Ishikawa (cell line): ENCODE measurements at regions not wholly inside any gene's neighbourhood (a gene's known extent, or its start where the extent isn't known, plus 50 kb on each side); places are given as distances from the start of the nearest gene placed in this dataset.

Experiments
- CEBPB ChIP-seq: IDR thresholded peaks from 2 replicates; pipeline ENCODE4 v1.6.1; 2012
- CREB1 ChIP-seq: IDR thresholded peaks from 2 replicates; pipeline ENCODE4 v1.6.1; 2012; ENCODE audit warnings: low read depth
- EGR1 ChIP-seq: IDR thresholded peaks from 2 replicates; pipeline ENCODE4 v1.6.1; 2012
- EP300 ChIP-seq: IDR thresholded peaks from 2 replicates; pipeline ENCODE4 v1.6.1; 2012; ENCODE audit warnings: borderline replicate concordance
- FOXM1 ChIP-seq: IDR thresholded peaks from 2 replicates; pipeline ENCODE4 v1.6.1; 2012; ENCODE audit warnings: low read depth, borderline replicate concordance
- NFIC ChIP-seq: IDR thresholded peaks from 2 replicates; pipeline ENCODE4 v1.6.1; 2012
- RAD21 ChIP-seq: IDR thresholded peaks from 2 replicates; pipeline ENCODE4 v1.6.1; 2012; ENCODE audit warnings: low read depth
- TAF1 ChIP-seq: IDR thresholded peaks from 2 replicates; pipeline ENCODE4 v1.6.1; 2012; ENCODE audit warnings: low read depth, mild to moderate bottlenecking
- TCF12 ChIP-seq: IDR thresholded peaks from 2 replicates; pipeline ENCODE4 v1.6.1; 2012; ENCODE audit warnings: low read depth
- TEAD4 ChIP-seq: IDR thresholded peaks from 2 replicates; pipeline ENCODE4 v1.6.1; 2012
- USF1 ChIP-seq: IDR thresholded peaks from 2 replicates; pipeline ENCODE4 v1.6.1; 2012
- YY1 ChIP-seq: IDR thresholded peaks from 2 replicates; pipeline ENCODE4 v1.6.1; 2012; ENCODE audit warnings: low read depth
- ZBTB7A ChIP-seq: IDR thresholded peaks from 2 replicates; pipeline ENCODE4 v1.6.1; 2012; ENCODE audit warnings: low read depth
- TF ChIP-seq, protein P1 (sequence below): IDR thresholded peaks from 2 replicates; pipeline ENCODE4 v1.6.1; 2012; ENCODE audit warnings: low read depth, mild to moderate bottlenecking
- TF ChIP-seq, protein P2 (sequence below): IDR thresholded peaks from 2 replicates; pipeline ENCODE4 v1.6.1; 2012

GRCh38 chr10:128420623-128421022, 294.4 kb upstream of the MKI67 start:
- TF ChIP-seq TAF1 (no peak), EGR1 (no peak), TEAD4 (no peak), NFIC (no peak), YY1 (no peak), CREB1 (no peak), EP300 (no peak), FOXM1 (no peak)
- TF ChIP-seq, protein P1, sequence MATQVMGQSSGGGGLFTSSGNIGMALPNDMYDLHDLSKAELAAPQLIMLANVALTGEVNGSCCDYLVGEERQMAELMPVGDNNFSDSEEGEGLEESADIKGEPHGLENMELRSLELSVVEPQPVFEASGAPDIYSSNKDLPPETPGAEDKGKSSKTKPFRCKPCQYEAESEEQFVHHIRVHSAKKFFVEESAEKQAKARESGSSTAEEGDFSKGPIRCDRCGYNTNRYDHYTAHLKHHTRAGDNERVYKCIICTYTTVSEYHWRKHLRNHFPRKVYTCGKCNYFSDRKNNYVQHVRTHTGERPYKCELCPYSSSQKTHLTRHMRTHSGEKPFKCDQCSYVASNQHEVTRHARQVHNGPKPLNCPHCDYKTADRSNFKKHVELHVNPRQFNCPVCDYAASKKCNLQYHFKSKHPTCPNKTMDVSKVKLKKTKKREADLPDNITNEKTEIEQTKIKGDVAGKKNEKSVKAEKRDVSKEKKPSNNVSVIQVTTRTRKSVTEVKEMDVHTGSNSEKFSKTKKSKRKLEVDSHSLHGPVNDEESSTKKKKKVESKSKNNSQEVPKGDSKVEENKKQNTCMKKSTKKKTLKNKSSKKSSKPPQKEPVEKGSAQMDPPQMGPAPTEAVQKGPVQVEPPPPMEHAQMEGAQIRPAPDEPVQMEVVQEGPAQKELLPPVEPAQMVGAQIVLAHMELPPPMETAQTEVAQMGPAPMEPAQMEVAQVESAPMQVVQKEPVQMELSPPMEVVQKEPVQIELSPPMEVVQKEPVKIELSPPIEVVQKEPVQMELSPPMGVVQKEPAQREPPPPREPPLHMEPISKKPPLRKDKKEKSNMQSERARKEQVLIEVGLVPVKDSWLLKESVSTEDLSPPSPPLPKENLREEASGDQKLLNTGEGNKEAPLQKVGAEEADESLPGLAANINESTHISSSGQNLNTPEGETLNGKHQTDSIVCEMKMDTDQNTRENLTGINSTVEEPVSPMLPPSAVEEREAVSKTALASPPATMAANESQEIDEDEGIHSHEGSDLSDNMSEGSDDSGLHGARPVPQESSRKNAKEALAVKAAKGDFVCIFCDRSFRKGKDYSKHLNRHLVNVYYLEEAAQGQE: no peak

GRCh38 chr10:128421371-128422160, 295.3 kb upstream of the MKI67 start:
- TF ChIP-seq, protein P1: no peak
- TF ChIP-seq RAD21 (no peak), TEAD4 (no peak), CEBPB (no peak), CREB1 (no peak), ZBTB7A (no peak), FOXM1 (no peak), NFIC (no peak), TAF1 (no peak), USF1 (no peak)
- TF ChIP-seq, protein P2, sequence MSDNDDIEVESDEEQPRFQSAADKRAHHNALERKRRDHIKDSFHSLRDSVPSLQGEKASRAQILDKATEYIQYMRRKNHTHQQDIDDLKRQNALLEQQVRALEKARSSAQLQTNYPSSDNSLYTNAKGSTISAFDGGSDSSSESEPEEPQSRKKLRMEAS: no peak

GRCh38 chr10:128422190-128422589, 296.0 kb upstream of the MKI67 start:
- TF ChIP-seq CREB1: no peak

- TF ChIP-seq, protein P2: no peak
- TF ChIP-seq FOXM1 (no peak), ZBTB7A (no peak), CEBPB (no peak), TCF12 (no peak), RAD21 (no peak)
- TF ChIP-seq, protein P1: no peak
These were observed 296.8 kb upstream of the MKI67 start for GRCh38 chr10:128422999-128423398.

- TF ChIP-seq CREB1: no peak
- TF ChIP-seq TAF1: no peak
- no peak for TF ChIP-seq TCF12
- TF ChIP-seq, protein P2: no peak
- TF ChIP-seq RAD21: no peak
- TF ChIP-seq USF1: no peak
- TF ChIP-seq ZBTB7A: no peak
- TF ChIP-seq CEBPB: no peak
These were observed 303.1 kb upstream of the MKI67 start for GRCh38 chr10:128429321-128429720.
